ENCODE measurements at regions not wholly inside any gene's neighbourhood (a gene's known extent, or its start where the extent isn't known, plus 50 kb on each side); places are given as distances from the start of the nearest gene placed in this dataset.
"Not testable (repeated sequence)": the region's sequence is repeated elsewhere in the genome, so short reads cannot be mapped to it uniquely, and the experiment has no call there.

DNA sequence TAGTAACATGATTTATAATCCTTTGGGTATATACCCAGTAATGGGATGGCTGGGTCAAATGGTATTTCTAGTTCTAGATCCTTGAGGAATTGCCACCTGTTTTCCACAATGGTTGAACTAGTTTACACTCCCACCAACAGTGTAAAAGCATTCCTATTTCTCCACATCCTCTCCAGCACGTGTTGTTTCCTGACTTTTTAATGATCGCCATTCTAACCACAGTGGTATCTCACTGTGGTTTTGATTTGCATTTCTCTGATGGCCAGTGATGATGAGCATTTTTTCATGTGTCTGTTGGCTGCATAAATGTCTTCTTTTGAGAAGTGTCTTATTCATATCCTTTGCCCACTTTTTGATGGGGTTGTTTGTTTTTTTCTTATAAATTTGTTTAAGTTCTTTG is 152.6 kb upstream of the PFN2 start:
- TF ChIP-seq, protein P1, sequence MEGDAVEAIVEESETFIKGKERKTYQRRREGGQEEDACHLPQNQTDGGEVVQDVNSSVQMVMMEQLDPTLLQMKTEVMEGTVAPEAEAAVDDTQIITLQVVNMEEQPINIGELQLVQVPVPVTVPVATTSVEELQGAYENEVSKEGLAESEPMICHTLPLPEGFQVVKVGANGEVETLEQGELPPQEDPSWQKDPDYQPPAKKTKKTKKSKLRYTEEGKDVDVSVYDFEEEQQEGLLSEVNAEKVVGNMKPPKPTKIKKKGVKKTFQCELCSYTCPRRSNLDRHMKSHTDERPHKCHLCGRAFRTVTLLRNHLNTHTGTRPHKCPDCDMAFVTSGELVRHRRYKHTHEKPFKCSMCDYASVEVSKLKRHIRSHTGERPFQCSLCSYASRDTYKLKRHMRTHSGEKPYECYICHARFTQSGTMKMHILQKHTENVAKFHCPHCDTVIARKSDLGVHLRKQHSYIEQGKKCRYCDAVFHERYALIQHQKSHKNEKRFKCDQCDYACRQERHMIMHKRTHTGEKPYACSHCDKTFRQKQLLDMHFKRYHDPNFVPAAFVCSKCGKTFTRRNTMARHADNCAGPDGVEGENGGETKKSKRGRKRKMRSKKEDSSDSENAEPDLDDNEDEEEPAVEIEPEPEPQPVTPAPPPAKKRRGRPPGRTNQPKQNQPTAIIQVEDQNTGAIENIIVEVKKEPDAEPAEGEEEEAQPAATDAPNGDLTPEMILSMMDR (conservative IDR thresholded peaks at IDR 0.05; ENCODE audit: low read depth, low read length) = not testable (repeated sequence)
- TF ChIP-seq POLR2A (IDR thresholded peaks at IDR 0.05; ENCODE audit: low read depth, low read length); MAFK (IDR thresholded peaks at IDR 0.05; ENCODE audit: low read depth, low read length); BHLHE40 (IDR thresholded peaks at IDR 0.05; ENCODE audit: low read depth, low read length); RFX5 (IDR thresholded peaks at IDR 0.05; ENCODE audit: low read depth, low read length); RCOR1 (IDR thresholded peaks at IDR 0.05; ENCODE audit: insufficient replicate concordance, low read length); MXI1 (IDR thresholded peaks at IDR 0.05; ENCODE audit: borderline replicate concordance, low read depth, low read length); RAD21 (IDR thresholded peaks at IDR 0.05; ENCODE audit: low read length); NFE2L2 (IDR thresholded peaks at IDR 0.05; ENCODE audit: low read depth, low read length); CEBPB (IDR thresholded peaks at IDR 0.05; ENCODE audit: low read depth, low read length): not testable (repeated sequence)

Data from IMR-90 (cell line).